ENCODE measurements at regions not wholly inside any gene's neighbourhood (a gene's known extent, or its start where the extent isn't known, plus 50 kb on each side); places are given as distances from the start of the nearest gene placed in this dataset.

DNA sequence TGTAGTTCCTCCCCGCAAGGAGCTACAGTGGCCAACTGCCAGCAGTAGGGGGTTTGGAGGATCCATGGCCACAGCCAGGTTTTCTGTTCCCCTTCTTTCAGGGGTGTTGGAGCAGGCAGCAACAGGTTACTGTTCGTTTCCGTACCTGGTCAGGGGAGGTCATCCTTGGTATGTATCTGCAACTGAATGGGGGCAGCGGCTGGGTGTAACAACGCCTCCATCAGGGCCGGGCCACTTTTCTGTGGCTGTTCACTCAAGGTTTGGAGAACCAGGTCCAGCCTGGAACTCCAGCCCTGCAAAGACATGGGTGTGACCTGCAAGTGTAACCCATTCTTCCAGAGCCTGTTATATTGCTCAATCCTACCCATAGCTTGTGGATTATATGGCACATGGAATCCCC, 732.3 kb upstream of the MIR17HG start:
- TF ChIP-seq CTCF (IDR thresholded peaks at IDR 0.05) (no peak), POLR2A (IDR thresholded peaks at IDR 0.05) (no peak)
